ENCODE measurements at regions not wholly inside any gene's neighbourhood (a gene's known extent, or its start where the extent isn't known, plus 50 kb on each side); places are given as distances from the start of the nearest gene placed in this dataset.

DNA sequence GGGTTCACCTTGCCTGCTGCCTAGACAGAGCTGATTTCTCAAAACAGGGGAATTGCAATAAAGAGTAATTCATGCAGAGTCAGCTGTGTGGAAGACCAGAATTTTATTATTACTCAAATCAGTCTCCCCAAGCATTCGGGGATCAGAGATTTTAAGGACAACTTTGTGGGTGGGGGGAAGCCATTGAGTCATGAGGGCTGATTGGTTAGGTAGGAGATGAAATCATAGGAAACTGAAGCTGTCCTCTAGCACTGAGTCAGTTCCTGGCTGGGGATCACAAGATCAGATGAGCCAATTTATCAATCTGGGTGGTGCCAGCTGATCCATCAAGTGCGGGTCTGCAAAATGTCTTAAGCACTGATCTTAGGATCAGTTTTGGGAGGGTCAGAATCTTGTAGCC is 159.1 kb upstream of the MAP1B start:
- DNase-seq (ENCODE audit: low spot score) = no peak

DNA sequence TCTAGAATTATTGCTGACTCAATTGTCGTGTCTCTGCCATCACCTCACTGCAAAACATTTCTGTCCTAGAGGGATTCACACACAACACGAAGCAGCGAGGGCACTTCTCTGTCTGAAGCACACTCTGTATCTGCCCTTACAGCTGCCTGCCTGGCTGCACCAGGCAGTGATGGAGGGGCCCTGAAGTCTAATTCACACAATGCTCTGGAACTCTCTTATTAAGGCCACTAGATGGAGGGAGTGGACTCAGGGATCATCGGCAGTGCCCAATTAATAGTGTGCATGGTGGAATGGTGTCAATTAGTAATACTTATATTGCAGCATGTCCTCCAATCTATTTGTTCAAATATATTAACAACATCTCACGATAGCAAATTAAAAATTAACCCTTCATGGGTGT is 157.5 kb upstream of the MAP1B start:
- no peak for DNase-seq (ENCODE audit: low spot score)

DNA sequence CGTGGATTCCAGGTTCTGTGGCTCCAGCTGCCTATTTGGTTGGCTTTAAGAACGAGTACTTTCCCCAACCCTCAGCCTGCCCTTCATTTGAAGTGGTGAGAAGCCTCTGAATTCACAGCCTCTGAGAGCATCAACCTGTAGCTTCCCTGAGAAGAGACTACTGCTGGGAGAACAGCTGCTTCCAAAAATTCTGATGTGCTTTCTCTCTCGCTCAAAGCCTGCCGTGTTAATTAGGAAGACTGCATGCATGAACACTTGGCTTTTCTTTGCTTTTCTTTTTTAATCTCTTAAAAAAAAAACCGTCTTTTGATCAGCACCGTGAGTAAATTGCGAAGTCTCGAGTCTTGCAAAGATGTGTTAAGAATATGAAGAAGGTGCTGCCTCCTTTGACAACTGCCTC is 153.4 kb upstream of the MAP1B start:
- no peak for DNase-seq (ENCODE audit: low spot score)

DNA sequence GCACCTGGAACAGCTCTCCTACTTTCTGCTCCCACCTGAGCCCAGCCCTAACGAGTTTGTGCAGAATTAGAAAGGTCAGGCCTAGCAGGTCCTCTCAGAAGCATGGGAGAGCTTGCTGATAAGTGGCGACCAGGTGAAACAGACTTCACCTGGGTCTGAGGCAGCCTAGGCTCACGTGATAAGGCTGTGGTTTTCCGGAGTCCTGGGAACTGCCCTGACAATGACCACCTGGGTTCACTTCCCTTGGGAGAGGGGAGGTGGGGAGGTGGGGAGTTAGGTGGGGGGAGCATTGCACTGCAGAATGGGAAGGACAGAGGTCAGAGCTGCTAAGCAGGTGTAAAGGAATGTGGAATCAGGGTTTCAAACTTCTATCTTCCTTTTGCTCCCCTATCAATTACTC is 152.9 kb upstream of the MAP1B start:
- no peak for DNase-seq (ENCODE audit: low spot score)

DNA sequence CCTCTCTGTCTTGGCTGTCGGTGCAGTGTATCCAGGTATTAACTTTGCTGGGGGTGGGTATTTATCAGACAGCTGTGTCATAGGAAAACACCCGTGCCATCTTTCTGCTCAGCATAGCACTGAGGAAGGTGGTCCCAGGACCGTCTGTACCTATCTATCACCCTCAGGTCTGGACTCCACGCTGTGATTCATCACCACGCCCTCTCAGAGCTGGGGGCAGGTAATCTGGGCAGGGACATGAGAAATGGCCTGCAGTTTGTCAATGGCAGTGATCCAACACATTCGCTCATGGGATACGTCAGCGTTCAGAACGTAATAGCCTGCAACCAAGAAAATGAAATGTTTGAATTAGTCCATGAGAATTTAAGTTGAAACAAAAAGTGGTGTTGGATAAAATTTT is 151.6 kb upstream of the MAP1B start:
- DNase-seq (ENCODE audit: low spot score) = no peak

DNA sequence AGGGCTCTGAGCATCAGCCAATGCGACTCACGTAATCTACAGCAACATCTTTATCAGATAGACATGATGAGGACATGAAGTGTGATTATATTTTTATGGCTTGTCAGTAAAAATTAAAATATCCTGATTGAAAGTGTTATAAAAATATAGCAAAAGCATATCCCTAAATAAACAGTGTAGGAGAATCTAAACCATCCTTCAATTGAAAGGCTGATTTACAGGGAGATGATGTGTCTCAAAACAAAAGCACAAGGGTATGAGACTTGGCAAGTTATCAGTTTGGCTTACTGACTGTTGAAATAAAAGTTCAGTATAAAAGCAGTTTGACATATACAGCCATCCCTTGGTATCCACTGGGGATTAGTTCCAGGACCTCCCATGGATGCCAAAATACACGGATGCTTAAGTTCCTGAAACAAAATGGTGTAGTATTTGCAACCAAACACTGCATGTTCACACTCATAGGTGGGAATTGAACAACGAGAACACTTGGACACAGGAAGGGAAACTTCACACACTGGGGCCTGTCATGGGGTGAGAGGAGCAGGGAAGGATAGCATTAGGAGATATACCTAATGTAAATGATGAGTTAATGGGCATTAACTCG is 149.9 kb upstream of the MAP1B start:
- no peak for DNase-seq (ENCODE audit: low spot score)

DNA sequence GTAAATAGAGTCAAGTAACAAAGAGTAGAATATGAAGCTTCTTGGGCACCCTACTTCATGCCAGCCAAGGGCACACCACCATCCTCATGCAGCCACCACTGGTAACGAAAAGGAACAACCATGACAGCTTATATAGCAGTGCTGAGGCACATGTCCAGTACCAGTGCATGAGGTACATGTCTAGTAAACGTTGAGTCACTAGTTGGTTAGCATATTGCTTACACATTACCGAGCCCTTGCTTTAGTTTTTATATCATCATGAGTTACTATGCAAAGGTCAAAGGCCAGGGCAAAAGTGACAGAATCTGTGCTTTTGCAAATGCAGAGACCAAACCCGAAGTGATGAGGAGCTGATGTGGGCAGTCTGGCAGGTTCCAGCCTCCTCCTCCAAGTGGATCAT is 147.1 kb upstream of the MAP1B start:
- DNase-seq (ENCODE audit: low spot score) = no peak

DNA sequence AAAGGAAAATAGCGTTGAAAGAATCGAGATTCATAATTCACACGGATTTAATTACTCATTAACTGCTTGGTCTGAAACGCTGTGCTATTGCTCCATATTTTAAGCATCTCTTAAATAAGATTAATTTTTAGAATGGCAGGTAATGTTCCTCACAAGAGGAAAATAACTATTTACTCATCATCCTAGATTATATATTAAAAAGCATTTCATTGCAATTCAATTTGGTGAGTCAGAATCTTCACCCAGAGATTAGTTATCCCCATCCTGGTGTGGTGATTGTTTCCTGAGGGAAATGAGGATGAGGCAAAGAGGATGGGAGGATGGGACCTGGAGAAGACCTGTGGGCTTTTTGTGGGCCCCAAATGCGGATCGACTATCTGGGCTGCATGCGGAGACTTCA is 145.5 kb upstream of the MAP1B start:
- DNase-seq (ENCODE audit: low spot score) = no peak

DNA sequence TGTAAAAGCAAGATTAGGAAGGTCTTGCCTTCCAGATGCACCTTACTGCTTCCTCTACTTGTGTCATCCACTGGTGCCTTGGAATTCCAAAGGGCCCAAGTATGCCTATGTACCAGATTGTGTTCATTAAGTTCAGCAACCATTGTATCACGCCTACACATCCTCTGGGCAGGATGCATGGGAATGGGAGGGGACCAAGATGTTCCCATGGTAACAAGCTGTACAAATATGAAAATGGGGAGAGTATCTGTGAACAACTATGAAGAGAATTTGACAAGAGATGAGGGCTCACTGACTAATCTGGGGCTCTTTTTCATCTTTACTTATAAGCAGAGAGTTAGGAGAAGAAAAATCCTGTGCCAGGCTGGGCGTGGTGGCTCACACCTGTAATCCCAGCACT is 137.8 kb upstream of the MAP1B start:
- DNase-seq (ENCODE audit: low spot score) = no peak

DNA sequence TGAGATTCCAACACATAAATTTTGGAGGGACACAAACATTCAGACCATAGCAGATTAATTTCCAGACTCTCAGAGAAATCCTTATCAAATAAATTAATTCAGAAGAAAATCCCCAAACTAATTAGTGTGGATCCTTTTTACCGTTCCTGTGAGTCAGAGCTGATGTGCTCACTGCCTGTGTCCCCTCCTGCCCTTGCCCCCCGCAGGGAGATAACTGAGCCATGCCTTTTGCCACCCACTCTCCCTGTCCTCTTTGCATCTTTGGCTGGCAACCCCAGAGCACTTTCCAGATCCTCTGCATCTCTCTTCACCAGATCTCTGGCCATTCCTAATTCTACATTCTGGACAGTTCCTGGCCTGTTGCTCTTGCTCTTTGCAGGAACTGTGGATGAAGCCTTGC is 135.4 kb upstream of the MAP1B start:
- DNase-seq (ENCODE audit: low spot score) = no peak

DNA sequence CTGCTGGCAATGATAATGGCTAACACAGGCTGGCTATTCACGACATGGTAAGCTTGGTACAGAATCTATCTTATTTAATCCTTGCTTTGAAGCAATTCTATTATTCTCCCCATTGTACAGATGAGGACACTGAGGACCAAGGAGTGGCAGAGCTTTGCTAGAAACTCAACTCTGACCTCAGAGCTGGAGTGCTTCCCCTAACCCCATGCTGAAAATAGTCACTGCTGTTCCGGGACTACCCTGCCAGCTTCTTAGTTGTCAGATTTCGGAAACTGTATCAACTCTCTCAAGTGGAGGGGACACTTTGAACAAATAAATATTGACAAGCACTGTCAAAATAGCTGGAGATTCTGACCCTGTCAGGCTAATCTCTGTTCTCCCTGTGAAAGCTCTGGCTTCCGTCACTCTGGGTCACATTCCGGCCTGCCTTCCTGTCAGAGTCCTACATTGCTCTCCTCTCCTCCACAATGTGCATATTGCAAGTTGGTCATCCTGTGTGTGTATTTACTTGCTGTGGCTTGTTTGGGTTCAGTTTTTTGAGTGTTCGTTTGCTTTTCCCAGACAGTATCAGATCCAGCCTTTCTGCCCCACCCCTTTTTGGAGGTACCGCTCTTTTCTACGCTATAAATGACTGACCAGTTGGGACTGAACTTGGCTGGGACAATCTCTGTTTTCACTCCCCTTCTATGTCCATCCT is 134.3 kb upstream of the MAP1B start:
- DNase-seq (ENCODE audit: low spot score) = no peak

DNA sequence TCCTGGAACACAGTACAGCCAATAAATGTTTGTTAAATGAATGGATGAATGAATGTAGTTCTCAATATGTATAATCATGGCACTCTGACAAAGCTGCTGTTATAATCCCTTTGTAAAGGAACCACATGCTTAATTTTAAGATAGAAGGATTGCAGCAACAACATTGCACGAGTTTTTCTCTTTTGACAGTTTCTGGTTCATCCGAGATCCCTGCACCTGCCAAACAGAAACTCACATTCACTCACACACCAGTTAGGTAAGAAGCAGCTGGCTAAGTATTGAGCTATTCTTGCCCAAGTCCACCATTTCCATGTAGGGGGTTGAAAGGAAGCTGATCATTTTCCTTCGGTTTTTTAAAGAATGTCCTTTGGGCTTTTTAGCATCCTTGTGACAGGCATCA is 133.7 kb upstream of the MAP1B start:
- DNase-seq (ENCODE audit: low spot score) = no peak

DNA sequence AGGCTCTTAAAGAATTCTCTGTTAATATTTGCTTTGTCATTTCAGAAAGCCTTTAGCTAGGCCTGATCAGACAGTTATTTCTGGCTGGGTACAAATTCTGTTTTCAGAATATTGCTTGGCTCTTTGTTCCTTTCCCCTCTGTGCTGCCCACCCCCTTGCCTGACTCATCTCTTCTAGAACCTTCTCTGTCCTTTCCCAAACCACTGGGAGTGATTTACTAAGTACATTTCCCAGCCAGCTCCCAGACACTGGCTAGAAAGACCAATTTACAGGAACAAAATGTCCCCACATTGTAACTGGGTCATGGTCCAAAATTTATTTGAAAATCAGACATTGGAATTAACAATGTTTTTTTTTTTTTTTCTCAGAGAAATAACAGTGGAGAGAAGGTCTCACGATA is 133.1 kb upstream of the MAP1B start:
- DNase-seq (ENCODE audit: low spot score) = no peak

DNA sequence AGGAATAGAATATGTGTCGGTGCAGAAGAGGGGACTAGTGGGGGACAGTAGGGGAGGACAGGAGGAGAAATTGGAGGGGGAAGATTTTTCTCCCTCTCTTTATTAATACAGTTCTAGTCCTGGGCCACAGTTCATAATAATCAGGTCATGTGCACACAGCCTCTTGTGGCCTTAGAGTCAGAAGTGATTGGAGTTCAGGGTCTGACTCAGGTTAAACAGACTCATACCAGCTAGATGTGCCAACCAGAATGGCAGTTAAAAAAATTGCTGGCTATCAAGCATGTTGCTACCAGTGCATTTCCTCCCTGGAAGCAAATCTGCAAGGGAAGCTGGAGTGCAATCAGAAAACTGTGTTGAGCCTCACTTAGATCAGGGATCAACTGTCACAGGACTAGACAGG is 132.7 kb upstream of the MAP1B start:
- DNase-seq (ENCODE audit: low spot score) = no peak

DNA sequence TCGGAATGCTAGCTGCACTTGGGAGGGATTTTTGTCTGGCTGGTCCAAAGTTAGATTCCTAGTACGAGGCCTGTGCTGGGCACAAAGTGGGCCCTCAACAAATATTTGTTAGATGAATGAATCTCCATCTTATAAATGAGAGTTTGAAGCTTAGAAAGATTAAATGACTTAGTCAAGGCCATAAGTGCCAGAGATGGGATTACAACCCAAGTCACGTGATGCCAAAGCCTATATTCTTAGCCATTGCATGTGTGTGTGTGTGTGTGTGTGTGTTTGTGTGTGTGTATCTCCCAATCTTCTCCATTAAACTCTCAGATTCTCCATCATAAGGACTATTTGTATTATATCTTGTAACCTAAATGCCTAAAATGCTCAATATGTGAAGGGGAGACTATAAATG is 130.8 kb upstream of the MAP1B start:
- no peak for DNase-seq (ENCODE audit: low spot score)

DNA sequence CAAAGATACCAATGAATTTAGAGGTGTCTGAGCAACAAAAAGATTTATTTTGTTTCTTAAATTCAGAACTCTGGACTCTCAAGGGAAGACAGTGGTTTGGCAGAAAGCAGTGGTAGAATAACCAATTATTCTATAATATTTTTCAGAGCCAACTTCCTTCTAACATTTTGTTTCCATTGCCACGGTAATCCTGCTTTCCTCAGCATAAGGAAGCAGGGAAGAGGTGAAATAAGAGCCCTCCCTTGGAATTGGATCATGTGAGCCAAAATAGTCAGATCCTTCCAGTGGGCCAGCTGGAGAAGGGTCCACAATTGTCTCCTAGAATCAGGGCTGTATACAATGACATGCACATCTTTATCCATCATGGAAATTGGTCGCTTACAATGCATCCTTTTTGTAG is 130.0 kb upstream of the MAP1B start:
- no peak for DNase-seq (ENCODE audit: low spot score)

DNA sequence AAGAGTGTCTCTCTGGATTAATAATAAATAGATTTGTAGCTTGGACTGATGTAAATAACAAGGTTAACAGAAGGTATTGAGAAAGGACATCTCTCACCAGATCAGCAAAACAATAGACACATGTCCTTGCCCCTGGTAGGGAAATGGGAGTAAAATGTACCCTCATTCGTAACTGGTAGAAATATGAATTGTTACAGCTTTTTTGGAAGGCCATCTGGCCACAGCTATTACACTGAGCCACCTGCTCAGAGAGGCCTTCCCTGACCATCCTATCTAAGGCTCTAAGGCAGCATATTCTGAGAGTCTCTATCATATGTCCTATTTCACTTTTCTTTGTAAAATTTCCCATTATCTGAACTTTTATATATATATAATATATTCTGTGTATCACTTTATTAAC is 129.1 kb upstream of the MAP1B start:
- DNase-seq (ENCODE audit: low spot score) = no peak

DNA sequence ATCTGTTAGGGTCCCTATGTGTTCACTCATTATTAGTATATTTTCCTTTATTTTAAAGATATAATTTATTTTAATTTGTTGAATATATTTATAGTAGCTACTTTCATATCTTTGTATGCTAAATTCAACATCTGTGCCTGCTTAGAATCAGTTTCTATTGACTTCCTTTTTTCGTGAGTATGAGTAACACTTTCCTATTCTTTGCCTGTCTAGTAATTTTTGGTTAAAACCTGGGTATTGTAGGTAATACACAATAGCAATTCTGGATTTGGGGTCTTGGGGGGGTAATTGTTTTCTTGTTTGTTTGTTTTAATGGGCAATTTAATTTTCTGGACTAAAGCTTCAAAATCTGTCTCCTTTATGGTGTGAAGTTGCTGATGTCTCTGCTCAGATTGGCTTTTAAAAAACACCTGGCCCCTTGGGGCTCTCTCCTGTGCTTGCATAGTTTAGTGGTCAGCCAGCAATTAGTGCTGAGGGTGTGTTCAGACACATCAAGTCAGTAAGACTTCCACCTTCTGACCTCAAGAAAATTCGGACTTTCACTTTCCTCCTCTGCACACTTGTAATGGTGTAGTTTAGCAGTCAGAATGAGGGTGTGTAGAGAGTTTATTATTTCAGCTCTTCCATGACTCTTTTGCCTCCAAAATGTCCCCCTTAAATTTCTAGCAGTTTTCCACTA is 124.4 kb upstream of the MAP1B start:
- DNase-seq (ENCODE audit: low spot score) = no peak

DNA sequence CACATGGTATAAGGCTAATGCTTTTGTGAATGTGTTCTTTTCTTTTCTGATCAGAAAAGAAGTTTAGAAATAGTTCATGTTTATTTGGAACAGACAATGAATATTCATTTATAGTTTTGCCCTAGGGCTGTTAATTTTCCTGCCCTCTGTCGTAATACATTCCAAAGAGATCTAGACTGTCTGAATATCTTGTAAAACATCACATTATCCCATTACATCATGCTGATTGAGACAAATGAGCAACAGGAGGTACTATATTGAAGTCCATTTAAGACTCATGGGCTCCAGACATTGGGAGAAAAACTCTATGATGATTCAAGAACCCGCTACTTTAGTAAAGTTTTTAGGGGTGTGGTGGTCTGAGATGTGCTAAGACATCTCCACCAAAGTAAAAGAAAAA is 121.2 kb upstream of the MAP1B start:
- no peak for DNase-seq (ENCODE audit: low spot score)

DNA sequence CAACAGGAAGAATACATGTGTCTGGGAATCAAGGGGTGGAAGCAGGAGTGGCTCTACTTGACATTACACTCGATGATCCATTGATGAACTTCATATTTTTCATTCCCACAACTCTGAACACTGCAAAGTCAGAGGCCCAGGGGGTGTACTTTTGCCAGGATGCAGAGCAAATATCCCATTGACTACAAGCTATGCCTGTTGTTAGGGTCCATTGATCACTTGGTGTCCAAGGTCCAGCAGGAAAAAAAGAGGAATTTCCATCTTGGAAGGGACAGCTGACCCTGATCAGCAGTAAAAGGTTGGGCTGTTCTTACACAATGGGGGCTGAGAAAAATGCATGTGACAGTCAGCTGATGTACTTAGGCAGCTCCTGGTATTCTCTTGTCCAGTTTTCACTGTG is 118.5 kb upstream of the MAP1B start:
- DNase-seq (ENCODE audit: low spot score) = no peak

DNA sequence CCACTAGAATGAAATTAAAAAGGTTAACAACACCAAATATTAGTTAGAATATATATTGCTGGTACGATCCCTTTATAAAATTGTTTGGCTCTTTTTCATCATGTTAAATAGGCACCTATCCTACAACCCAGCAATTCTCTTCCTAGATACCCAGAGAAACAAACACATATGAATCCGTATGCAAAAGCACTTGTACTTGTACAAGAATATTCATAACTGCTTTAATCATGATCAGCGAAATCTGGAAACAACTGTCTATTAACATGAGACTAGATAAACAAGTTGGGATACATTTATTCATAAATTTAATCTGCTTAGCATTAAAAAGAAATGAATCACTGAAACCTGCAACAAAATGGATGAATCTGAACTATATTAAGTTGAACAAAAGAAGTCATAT is 113.7 kb upstream of the MAP1B start:
- no peak for DNase-seq (ENCODE audit: low spot score)

DNA sequence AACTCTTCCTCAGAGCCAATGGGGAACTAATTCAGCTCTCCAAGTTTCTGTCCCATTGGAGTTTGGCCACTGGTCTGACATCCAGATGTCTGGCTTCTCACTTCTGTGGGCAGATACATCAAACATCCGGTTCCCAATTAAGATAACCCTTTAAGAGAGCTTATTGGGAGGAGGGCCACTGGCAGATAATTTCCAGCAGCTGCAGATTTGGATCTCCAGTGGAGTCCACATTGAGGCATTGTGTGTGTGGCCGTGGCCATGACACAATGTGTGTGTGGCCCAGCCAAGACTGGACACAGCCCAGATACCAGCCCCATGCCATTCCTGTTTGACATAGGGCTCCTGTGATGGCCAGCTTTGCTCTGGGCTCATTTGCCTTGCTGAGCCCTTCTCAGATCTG is 110.5 kb upstream of the MAP1B start:
- no peak for DNase-seq (ENCODE audit: low spot score)

DNA sequence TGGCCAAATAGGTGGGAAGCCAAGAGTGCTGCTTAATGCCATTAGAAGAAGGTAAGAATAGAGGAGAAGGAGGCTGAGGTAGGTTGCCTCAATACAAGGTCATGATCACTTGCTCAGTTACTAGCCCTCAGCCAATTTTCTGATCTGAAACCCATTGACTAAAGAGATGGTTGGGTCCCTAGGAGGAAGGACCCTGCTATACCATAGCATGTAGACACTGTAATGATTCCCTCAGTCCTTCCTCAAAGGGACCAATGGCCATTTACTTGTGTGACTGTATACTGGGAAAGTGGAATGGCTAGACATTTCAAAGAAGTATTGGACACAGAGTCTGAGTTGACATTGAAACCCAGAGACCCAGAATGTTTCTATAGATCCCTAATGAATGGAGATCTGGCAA is 108.5 kb upstream of the MAP1B start:
- DNase-seq (ENCODE audit: low spot score) = no peak

DNA sequence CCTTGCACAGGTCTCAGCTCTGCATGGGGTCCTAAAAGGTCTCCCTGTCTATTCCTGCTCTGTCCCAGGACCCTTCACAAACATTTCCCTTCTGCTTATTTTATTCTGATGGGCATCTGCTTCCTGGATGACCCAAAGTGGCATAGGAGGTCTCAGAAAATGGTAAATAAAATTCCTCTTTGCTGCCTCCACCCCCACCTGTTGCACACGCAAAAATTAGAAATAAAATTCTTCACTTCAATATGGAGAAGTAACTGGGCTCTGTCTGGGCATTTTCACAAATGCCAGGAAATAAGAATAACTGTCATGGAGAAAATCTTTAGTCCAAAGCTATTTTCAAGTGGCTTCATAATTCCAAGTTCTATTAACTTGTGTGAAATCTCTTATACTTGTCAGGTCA is 106.6 kb upstream of the MAP1B start:
- no peak for DNase-seq (ENCODE audit: low spot score)

Measured in iPS-NIHi11 (cell line).